Mammary epithelial cell (primary cell): ENCODE measurements at regions not wholly inside any gene's neighbourhood (a gene's known extent, or its start where the extent isn't known, plus 50 kb on each side); places are given as distances from the start of the nearest gene placed in this dataset.

Experiments
- EZH2 ChIP-seq: IDR thresholded peaks from 2 replicates; pipeline ENCODE4 v1.6.1; 2012; ENCODE audit warnings: low read length, inconsistent platforms, borderline replicate concordance
- TF ChIP-seq, protein P1 (sequence below), 2 donors: IDR thresholded peaks in 1 of 2; conservative IDR thresholded peaks in 1 of 2; 2 replicates each; pipeline ENCODE4 v1.5.1; 2011 to 2012; ENCODE audit warnings: inconsistent platforms in 2 of 2, low read length in 2 of 2, mild to moderate bottlenecking in 2 of 2, control low read depth in 1 of 2, low read depth in 1 of 2; ENCODE audit not compliant: insufficient read depth in 1 of 2; ENCODE audit errors: extremely low read depth in 1 of 2

DNA sequence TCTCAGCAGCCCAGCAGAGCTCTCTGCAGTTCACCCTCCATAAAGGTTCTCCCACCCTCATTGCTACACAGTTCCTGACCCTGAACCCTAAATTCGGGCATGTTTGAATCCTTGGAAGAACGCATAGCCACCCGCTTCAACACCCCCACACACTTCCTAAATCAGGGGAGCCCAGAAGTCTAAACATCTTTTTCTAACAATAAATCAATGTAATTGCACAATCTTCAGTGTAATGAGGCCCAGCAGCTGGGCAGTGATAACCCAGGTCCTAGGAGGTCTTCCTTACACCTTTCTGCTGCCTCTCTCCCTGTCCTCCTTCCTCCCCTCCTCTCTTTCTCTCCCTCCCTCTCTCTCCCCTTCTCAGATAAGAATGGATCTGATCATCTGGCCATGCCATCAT, 88.0 kb downstream of the IRX2 start:
- TF ChIP-seq, protein P1, sequence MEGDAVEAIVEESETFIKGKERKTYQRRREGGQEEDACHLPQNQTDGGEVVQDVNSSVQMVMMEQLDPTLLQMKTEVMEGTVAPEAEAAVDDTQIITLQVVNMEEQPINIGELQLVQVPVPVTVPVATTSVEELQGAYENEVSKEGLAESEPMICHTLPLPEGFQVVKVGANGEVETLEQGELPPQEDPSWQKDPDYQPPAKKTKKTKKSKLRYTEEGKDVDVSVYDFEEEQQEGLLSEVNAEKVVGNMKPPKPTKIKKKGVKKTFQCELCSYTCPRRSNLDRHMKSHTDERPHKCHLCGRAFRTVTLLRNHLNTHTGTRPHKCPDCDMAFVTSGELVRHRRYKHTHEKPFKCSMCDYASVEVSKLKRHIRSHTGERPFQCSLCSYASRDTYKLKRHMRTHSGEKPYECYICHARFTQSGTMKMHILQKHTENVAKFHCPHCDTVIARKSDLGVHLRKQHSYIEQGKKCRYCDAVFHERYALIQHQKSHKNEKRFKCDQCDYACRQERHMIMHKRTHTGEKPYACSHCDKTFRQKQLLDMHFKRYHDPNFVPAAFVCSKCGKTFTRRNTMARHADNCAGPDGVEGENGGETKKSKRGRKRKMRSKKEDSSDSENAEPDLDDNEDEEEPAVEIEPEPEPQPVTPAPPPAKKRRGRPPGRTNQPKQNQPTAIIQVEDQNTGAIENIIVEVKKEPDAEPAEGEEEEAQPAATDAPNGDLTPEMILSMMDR (conservative IDR thresholded peaks at IDR 0.05 in 1 of 2, IDR thresholded peaks at IDR 0.05 in 1 of 2; ENCODE audit: extremely low read depth in 1 of 2, insufficient read depth in 1 of 2, low read depth in 1 of 2, low read length in 2 of 2): no peak
- TF ChIP-seq EZH2: no peak
